ENCODE measurements at regions not wholly inside any gene's neighbourhood (a gene's known extent, or its start where the extent isn't known, plus 50 kb on each side); places are given as distances from the start of the nearest gene placed in this dataset.
A peak's percentile ranks its signal among the peaks of the same experiment; 100 is the strongest.
"Not testable (repeated sequence)": the region's sequence is repeated elsewhere in the genome, so short reads cannot be mapped to it uniquely, and the experiment has no call there.

DNA sequence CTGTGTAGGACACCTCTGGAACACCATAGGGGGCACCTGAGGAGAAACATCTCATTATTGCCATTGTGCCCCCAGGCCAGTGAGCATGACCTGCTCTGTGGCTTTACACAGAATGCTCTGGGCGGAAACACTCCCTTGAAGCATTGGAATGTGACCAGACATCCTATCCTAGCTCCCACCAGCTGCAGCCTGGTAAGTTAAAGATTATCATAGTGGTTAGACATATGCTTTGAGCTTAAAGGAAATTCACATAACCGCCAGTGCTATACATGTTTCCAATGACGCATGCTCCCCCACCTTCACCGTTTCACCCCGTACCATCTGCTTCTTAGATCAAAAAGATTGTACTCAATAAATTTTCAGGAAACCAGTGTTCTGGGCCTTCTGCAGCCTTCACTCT is 217.7 kb upstream of the CENPE start:
- no peak for DNase-seq

DNA sequence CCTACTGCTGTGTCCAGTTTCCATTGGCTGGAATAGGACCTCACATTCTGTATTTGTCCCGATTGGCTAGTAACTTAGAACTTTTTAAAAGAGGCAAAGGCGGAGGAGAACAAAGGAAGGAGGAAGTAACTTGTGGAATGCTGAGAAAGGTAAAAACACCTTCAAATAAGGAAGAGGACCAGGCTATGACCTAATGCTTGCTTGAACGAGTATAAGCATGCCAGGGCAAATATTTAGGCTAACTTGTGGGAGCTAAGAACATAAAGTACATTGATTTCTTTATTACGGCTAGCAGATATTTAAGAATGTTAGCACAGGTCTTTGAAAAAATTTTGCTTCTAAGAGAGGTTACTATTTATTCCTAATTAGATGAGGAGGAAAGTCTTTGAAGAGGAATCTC is 214.5 kb upstream of the CENPE start:
- not testable (repeated sequence) for DNase-seq

DNA sequence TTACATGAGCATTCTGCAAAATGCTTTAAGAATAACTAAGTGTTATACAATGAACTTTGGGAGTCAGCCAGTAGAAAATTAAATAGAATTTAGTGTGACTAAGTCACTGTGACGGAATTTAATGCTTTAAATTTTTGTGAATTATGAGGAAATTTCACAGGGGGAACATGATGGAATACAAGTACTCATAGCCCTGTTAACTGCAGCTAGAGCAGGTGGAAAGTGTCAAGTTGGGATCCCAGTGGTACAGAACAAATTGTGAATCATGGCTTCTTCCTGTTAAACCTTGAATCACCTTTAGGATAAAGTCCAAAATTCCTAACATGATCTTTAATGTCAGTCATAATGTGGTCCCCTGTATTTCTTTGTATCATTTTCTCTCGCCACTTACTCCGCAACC is 212.2 kb upstream of the CENPE start:
- DNase-seq = no peak

- no peak for DNase-seq
Observed at GRCh38 chr4:103405415-103405814, 207.3 kb upstream of the CENPE start.

GRCh38 chr4:103403619-103404018 is 205.5 kb upstream of the CENPE start:
- DNase-seq = no peak

- no peak for DNase-seq
Observed at GRCh38 chr4:103402198-103402597, 204.1 kb upstream of the CENPE start.

- DNase-seq = no peak
Observed at GRCh38 chr4:103400405-103400804, 202.3 kb upstream of the CENPE start.

GRCh38 chr4:103397541-103397940 is 199.4 kb upstream of the CENPE start:
- DNase-seq = no peak

DNA sequence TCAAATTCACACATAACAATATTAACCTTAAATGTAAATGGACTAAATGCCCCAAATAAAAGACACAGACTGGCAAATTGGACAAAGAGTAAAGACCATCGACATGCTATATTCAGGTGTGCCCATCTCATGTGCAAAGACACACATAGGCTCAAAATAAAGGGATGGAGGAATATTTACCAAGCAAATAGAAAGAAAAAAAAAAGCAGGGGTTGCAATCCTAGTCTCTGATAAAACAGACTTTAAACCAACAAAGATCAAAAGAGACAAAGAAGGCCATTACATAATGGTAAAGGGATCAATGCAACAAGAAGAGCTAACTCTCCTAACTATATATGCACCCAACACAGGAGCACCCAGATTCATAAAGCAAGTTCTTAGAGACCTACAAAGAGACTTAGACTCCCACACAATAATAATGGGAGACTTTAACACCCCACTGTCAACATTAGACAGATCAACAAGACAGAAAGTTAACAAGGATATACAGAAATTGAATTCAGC is 189.4 kb upstream of the CENPE start:
- not testable (repeated sequence) for DNase-seq

DNA sequence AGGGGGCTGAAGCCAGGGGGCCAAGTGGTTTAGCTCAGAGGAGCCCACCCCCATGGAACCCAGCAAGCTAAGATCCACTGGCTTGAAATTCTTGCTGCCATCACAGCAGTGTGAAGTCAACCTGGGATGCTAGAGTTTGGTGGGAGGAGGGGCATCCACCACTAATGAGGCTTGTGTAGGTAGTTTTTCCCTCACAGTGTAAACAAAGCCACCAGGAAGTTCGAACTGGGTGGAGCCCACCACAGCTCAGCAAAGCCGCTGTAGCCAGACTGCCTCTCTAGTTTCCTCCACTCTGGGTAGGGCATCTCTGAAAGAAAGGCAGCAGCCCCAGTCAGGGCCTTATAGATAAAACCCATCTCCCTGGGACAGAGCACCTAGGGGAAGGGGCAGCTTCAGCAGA is 187.4 kb upstream of the CENPE start:
- DNase-seq = not testable (repeated sequence)

GRCh38 chr4:103375278-103375677 is 177.1 kb upstream of the CENPE start:
- peak; percentile 5 for DNase-seq

- no peak for DNase-seq
Observed at GRCh38 chr4:103374758-103375157, 176.6 kb upstream of the CENPE start.

DNA sequence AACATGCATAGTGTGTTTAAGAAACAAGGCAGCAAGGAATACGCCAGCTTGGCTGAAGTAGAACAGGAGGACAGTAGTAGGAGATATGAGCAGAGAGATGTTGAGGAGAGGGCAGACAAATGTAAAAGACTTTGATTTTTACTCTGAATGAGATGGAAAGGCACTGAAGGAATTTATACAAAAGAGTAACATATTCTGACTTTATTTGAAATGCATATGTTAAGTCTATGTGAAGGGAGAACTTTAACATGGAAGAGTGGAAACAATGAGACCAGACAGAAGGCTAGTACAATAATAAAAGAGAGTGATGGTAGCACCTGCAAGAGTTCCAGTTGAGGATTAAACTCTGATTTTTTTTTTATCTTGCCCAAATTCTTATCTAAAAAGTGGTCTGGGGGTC is 176.2 kb upstream of the CENPE start:
- DNase-seq = no peak

DNA sequence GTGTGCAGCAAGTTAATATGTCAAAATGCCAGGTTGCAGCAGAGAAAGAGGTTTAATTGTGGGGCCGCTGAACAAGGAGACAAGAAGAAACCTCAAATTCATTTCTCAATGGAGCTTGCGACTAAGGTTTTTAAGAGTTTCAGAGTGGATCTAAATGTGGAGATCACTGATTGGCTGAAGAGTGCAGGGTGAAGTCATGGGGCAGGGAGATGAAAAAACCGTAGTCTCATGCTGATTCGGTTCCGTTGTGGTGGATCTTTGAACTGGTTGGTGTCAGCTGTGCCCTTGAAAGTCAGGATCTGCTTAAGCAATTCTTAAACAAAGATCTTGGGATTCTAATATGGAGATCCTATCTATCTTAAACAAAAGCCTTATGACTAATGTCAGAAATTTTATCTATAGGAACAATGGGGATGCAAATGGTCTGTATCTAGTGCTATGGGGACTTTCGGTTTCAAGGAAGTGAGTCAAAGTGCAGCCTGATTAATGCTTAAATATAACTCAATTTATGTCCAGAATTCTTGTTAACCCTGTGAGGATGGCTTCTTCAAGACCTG is 173.9 kb upstream of the CENPE start:
- DNase-seq = no peak

GRCh38 chr4:103370336-103370735 is 172.2 kb upstream of the CENPE start:
- no peak for DNase-seq

DNA sequence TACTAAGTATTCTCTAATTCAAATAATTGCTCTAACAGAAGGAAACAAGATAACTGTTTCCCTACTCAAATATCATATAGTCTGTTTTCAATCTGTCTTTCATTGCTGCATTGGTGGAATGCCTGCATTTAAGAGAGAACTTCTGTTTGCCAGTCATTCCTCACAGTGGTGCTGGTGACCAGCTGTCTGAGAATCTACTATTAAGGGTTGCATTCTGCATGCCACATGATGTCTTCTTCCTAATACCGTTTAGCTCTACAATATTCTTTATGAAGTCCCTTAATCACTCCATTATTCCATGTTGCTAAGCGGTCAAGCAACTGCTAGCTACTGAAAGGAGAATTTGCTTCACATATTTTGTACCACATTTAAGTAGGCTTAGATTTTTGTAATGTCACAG is 167.1 kb upstream of the CENPE start:
- DNase-seq = no peak

DNA sequence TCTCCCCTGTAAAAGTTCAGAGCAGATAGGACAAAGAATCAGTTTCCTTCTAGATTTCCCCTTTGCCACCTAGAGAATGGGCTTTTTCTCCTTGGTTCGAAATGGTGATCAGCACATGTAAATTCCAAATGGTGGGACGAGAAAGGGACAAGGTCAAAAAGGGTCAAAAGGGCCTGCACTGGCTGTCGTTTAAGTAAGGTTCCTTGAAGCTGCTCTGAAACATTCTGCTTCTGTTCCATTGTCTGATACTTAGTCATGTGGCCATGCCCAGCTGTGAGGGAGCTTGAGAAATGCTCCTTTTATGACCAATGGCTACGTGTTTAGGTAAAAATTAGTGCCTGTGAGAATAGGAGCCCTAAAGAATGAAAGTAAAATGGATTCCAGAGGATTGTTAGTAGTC is 165.9 kb upstream of the CENPE start:
- DNase-seq = no peak

DNA sequence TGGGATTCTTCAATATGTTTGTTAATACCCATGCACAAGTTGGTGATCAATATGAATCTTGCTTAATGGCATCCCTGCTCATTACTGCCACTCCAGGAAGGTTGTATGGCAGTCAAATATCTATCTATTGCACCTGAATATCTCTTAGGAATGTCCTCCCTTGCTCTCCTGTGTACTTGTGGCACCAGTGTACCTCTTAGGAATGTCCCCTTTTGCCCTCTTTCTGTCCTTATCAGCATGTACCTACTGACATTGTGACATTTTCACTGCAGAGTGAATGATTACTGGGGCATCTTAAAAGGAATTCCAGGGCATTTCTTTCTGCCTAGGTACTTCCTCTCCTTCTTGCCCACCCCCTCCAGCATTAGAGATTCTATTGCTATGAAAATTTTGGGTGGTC is 163.8 kb upstream of the CENPE start:
- DNase-seq = no peak

- no peak for DNase-seq
Observed at GRCh38 chr4:103359900-103360299, 161.8 kb upstream of the CENPE start.

DNA sequence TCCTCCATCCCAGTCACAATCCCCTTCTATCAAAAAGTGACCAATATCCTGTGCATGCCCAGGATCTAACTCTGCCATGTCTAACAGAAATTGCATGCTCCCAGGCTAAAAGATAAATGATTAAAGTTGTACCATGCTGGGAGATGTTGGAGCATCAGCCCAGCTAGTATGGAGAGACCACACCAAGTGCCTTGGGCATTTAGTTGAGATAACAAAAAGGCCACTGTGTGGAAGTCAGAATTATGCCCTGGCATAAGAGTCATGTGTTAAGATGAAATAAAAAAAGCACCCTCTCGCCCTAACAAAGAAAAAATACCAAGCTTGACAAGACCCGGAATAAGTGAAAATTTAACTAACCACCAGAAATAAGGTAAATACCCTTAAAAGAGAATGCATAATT is 155.9 kb upstream of the CENPE start:
- DNase-seq = no peak

DNA sequence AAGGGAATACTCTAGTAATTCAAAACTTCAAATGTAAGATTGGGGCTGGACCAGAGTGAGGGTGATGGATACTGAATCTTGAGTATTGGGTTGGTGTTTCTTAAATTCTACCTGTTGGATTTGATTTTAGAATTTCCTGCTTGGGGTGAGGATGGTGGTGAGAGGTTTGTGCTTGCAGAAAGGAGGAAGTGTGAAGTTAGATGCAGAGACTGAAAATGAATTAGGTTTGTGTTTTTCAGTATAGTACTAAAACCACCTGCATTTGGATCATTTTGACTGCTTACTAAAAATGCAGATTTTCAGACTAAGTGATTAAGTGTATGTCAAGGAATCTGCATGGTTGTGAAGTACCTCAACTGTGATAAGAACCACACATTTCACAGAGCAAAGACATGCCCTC is 131.5 kb upstream of the CENPE start:
- no peak for DNase-seq

DNA sequence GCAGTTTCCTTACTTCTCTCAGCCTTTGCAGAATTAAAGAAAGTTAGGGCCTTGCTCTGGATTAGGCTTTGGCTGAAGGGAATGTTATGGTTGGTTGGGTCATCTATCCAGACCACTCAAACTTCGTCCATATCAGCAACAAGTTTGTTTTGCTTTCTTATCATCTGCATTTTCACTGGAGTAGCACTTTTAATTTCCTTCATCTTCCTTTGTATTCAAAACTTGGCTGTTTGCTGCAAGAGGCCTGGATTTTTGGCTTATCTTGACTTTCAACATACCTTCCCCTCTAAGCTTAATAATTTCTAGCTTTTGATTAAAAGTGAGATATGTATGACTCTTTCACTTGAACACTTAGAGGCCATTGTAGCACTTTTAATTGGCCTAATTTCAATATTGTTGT is 126.7 kb upstream of the CENPE start:
- no peak for DNase-seq

GRCh38 chr4:103318327-103318726 is 120.2 kb upstream of the CENPE start:
- DNase-seq = no peak

DNA sequence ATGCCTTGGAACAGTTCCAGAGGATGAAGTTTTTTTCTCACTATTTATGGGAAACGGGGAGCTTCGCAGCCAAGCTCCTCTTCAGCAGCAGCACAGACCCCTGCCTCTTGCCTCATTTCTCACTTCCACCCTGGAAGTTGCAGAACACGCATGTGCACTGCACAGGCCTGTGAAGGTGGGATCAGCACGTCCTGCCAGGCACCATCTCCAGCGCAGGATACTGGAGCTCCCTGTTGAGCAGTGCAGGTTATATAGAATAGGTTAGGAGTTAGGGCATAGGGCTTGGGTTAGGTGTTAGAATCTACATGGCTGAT is 110.1 kb upstream of the CENPE start:
- no peak for DNase-seq

- no peak for DNase-seq
Observed at GRCh38 chr4:103307453-103308247, 109.5 kb upstream of the CENPE start.
